Endothelial cell of umbilical vein (primary cell): ENCODE measurements at regions not wholly inside any gene's neighbourhood (a gene's known extent, or its start where the extent isn't known, plus 50 kb on each side); places are given as distances from the start of the nearest gene placed in this dataset.

Experiments
- BruUV-seq: library from RNA; stranded (reverse); fragments of 400-500 nt; replicated peaks from 2 replicates; lab custom pipeline; 2021; lab: Mats Ljungman, UMichigan
- CTCF ChIA-PET: fragments of 300-600, 350-600 bp; sonication (Branson Sonifier 250); formaldehyde crosslinking; loops from one replicate; lab custom pipeline; 2021; ENCODE audit warnings: antibody characterized with exemption, inconsistent platforms; lab: Charles Lee
- POLR2A ChIA-PET: fragments of 300-600, 350-600 bp; sonication (Branson Sonifier 250); formaldehyde crosslinking; loops from one replicate; lab custom pipeline; 2021; ENCODE audit warnings: antibody characterized with exemption, inconsistent platforms; lab: Charles Lee
- DNase-seq: peaks from one replicate; pipeline ENCODE4 v3.0.0-alpha.2; 2011; ENCODE audit warnings: low read depth, low spot score
- FAIRE-seq: peaks from 2 replicates; lab custom pipeline; 2011; peaks lifted over from hg19 to GRCh38; lab: Jason Lieb, UNC
- H2AFZ ChIP-seq: 2 replicates; pipeline ENCODE4 v1.6.0; 2012; ENCODE audit warnings: low read depth, low read length, control low read depth, inconsistent platforms
- H3K27ac ChIP-seq: 2 replicates; pipeline ENCODE4 v1.5.1; 2011; ENCODE audit warnings: low read depth, mild to moderate bottlenecking, control low read depth, low read length, moderate library complexity; ENCODE audit not compliant: insufficient read depth
- H3K27me3 ChIP-seq, 2 experiments: 2 replicates each; pipeline versions ENCODE4 v1.6.0 to v1.6.1; 2011; ENCODE audit warnings: low read length in 2 of 2, mixed read lengths in 1 of 2; ENCODE audit not compliant: control insufficient read depth in 2 of 2, insufficient read depth in 2 of 2
- H3K36me3 ChIP-seq, 2 experiments: 2 replicates in 1 of 2; 3 replicates in 1 of 2; pipeline ENCODE4 v1.5.1; 2011; ENCODE audit warnings: low read length in 2 of 2, mild to moderate bottlenecking in 1 of 2, moderate library complexity in 1 of 2; ENCODE audit not compliant: control insufficient read depth in 2 of 2, insufficient read depth in 2 of 2; ENCODE audit errors: extremely low read depth in 1 of 2
- H3K4me1 ChIP-seq: 3 replicates; pipeline ENCODE4 v1.5.1; 2011; ENCODE audit warnings: mild to moderate bottlenecking, low read length; ENCODE audit not compliant: control insufficient read depth, insufficient read depth; ENCODE audit errors: extremely low read depth
- H3K4me2 ChIP-seq: 2 replicates; pipeline ENCODE4 v1.6.1; 2011; ENCODE audit warnings: low read length, control low read depth, mixed read lengths; ENCODE audit not compliant: insufficient read depth
- H3K4me3 ChIP-seq, 3 experiments: fragments of 200-600 bp in 1 of 3; sonication (generic), shearing (Covaris generic) in 1 of 3; replicated peaks in 1 of 3; 2 replicates each; pipeline ENCODE4 v1.5.1; 2011 to 2016; ENCODE audit warnings: control low read depth in 3 of 3, low read length in 3 of 3, mild to moderate bottlenecking in 2 of 3, inconsistent platforms in 1 of 3, low read depth in 1 of 3, moderate library complexity in 1 of 3; ENCODE audit not compliant: insufficient read depth in 1 of 3
- H3K79me2 ChIP-seq: 2 replicates; pipeline ENCODE4 v1.6.0; 2012; ENCODE audit warnings: low read length, inconsistent platforms; ENCODE audit not compliant: control insufficient read depth, insufficient read depth
- H3K9ac ChIP-seq: replicated peaks from 2 replicates; pipeline ENCODE3; 2011; ENCODE audit warnings: low read length, control low read depth; ENCODE audit not compliant: insufficient read depth; ENCODE audit errors: extremely low read depth
- H3K9me1 ChIP-seq: replicated peaks from 3 replicates; pipeline ENCODE4 v1.6.0; 2011; ENCODE audit warnings: mild to moderate bottlenecking, low read length; ENCODE audit not compliant: control insufficient read depth, insufficient read depth; ENCODE audit errors: extremely low read depth
- H3K9me3 ChIP-seq: replicated peaks from 2 replicates; pipeline ENCODE4 v1.5.1; 2012; ENCODE audit warnings: low read length, inconsistent platforms; ENCODE audit not compliant: control insufficient read depth, insufficient read depth
- H4K20me1 ChIP-seq: replicated peaks from 2 replicates; pipeline ENCODE3; 2011; ENCODE audit warnings: mild to moderate bottlenecking, low read length; ENCODE audit not compliant: control insufficient read depth, insufficient read depth; ENCODE audit errors: extremely low read depth
- EZH2 ChIP-seq: IDR thresholded peaks from 2 replicates; pipeline ENCODE4 v1.6.1; 2012; ENCODE audit warnings: borderline replicate concordance, low read depth, mild to moderate bottlenecking, moderate library complexity, low read length, inconsistent platforms; ENCODE audit not compliant: severe bottlenecking
- FOS ChIP-seq: IDR thresholded peaks from 2 replicates; pipeline ENCODE4 v1.6.1; 2011; ENCODE audit warnings: mild to moderate bottlenecking, low read length, moderate library complexity, borderline replicate concordance; ENCODE audit not compliant: insufficient read depth
- GATA2 ChIP-seq: IDR thresholded peaks from 2 replicates; pipeline ENCODE4 v1.7.0; 2011; ENCODE audit warnings: low read depth, mild to moderate bottlenecking, moderate library complexity, mixed read lengths, low read length; ENCODE audit not compliant: insufficient read length, insufficient read depth
- JUN ChIP-seq: IDR thresholded peaks from 2 replicates; pipeline ENCODE4 v1.6.1; 2011; ENCODE audit warnings: borderline replicate concordance, low read depth; ENCODE audit not compliant: insufficient read length, insufficient read depth
- MYC ChIP-seq: IDR thresholded peaks from one replicate; pipeline ENCODE4 v1.6.1; 2011; ENCODE audit warnings: mild to moderate bottlenecking, low read depth, low read length
- POLR2A ChIP-seq: IDR thresholded peaks from 2 replicates; pipeline ENCODE4 v1.6.1; 2012; ENCODE audit warnings: low read depth, mild to moderate bottlenecking, control low read depth, low read length
- POLR2AphosphoS5 ChIP-seq: IDR thresholded peaks from 2 replicates; pipeline ENCODE4 v1.6.1; 2012; ENCODE audit warnings: low read depth, mild to moderate bottlenecking, control low read depth, low read length, moderate library complexity; ENCODE audit not compliant: insufficient read depth
- dilution Hi-C: fragments of 300-500 bp; cut with MboI; formaldehyde crosslinking; loops from one replicate; pipeline ENCODE4 v1.15.0; 2019; ENCODE audit warnings: low sequenced_read_pairs; ENCODE audit not compliant: extremely low pct_ligation_motif_present
- intact Hi-C: fragments of 100-400 bp; cut with micrococcal nuclease; formaldehyde crosslinking; loops from one replicate; pipeline ENCODE4 v1.10.0; 2022
- TF ChIP-seq, protein P1 (sequence below): IDR thresholded peaks from 2 replicates; pipeline ENCODE4 v1.6.1; 2011; ENCODE audit not compliant: insufficient read depth, insufficient read length
- TF ChIP-seq, protein P2 (sequence below), 2 donors: IDR thresholded peaks; 1 replicate in 1 of 2; 2 replicates in 1 of 2; pipeline ENCODE4 v1.5.1; 2011; ENCODE audit warnings: low read length in 2 of 2, mild to moderate bottlenecking in 2 of 2, moderate library complexity in 2 of 2, control low read depth in 1 of 2, inconsistent platforms in 1 of 2, low read depth in 1 of 2; ENCODE audit not compliant: insufficient read depth in 1 of 2; ENCODE audit errors: extremely low read depth in 1 of 2

DNA sequence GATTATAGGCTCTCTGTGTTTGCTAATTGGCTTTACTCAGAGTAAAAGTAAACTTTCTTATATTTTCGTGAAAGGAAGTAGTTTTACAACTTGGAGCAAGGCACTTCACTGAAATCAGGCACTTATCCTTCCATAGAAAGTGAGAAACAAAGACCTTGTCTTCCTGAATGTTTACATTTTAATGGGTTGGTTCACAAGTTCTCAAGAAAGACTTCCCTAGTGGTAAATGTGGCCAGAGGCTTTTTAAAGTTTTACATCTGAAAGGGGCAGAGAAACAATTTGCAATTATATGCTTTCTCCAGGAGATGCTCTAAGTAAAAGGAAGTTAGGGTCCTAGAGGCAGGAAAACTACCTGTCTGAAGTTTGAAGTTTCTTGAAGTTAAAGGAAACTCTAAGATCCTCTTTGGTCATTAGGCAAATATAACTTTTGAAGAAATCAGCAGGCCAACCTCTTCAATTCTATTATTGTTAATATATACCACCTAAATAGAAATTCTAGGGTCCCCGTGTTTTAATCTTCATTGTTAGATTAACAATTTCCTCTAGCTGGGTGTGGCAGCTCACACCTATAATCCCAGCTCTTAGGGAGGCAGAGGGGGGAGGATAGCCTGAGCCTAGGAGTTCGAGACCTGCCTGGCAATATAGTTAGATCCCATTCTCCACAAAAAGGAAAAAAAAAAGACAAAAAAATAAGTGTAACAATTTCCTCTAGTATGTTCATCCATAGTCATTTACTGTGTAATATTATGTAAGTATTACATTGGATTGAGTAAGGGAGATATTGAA, 644.9 kb upstream of the FOXG1 start:
- FAIRE-seq, result no peak
- no TSS peak for BruUV-seq
- CTCF ChIA-PET, result no interaction called here

More for the DNA sequence above, 644.9 kb upstream of the FOXG1 start:
- H3K9ac ChIP-seq, result no peak overlapping the region
- no peaks in the 10 kb centered on the region for H3K9me1 ChIP-seq
- dilution Hi-C loops (no loop called here), intact Hi-C loops (no loop called here)
- no peak overlapping the region for H3K4me2 ChIP-seq
- no peaks in the 10 kb centered on the region for H4K20me1 ChIP-seq
- H3K4me3 ChIP-seq, result no peak overlapping the region
- H2AFZ ChIP-seq, result no peak overlapping the region
- H3K4me1 ChIP-seq, result no peaks in the 10 kb centered on the region
- TF ChIP-seq FOS, result no peak
- TF ChIP-seq POLR2AphosphoS5, result no peak
- no peak for TF ChIP-seq POLR2A
- no peak for TF ChIP-seq MYC
- TF ChIP-seq GATA2, result no peak
- TF ChIP-seq JUN, result no peak
- TF ChIP-seq, protein P1, sequence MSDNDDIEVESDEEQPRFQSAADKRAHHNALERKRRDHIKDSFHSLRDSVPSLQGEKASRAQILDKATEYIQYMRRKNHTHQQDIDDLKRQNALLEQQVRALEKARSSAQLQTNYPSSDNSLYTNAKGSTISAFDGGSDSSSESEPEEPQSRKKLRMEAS, result no peak
- no peak for TF ChIP-seq EZH2
- TF ChIP-seq, protein P2, sequence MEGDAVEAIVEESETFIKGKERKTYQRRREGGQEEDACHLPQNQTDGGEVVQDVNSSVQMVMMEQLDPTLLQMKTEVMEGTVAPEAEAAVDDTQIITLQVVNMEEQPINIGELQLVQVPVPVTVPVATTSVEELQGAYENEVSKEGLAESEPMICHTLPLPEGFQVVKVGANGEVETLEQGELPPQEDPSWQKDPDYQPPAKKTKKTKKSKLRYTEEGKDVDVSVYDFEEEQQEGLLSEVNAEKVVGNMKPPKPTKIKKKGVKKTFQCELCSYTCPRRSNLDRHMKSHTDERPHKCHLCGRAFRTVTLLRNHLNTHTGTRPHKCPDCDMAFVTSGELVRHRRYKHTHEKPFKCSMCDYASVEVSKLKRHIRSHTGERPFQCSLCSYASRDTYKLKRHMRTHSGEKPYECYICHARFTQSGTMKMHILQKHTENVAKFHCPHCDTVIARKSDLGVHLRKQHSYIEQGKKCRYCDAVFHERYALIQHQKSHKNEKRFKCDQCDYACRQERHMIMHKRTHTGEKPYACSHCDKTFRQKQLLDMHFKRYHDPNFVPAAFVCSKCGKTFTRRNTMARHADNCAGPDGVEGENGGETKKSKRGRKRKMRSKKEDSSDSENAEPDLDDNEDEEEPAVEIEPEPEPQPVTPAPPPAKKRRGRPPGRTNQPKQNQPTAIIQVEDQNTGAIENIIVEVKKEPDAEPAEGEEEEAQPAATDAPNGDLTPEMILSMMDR (IDR thresholded peaks at IDR 0.05; ENCODE audit: extremely low read depth in 1 of 2, insufficient read depth in 1 of 2, low read depth in 1 of 2, low read length in 2 of 2), result no peak
- H3K36me3 ChIP-seq, result no peaks in the 10 kb centered on the region
- DNase-seq, result no peak
- no peaks in the 10 kb centered on the region for H3K27me3 ChIP-seq
- no peaks in the 10 kb centered on the region for H3K9me3 ChIP-seq
- POLR2A ChIA-PET, result no interaction called here
- H3K79me2 ChIP-seq, result no peaks in the 10 kb centered on the region
- H3K27ac ChIP-seq, result no peak overlapping the region
